AG09319 (cell line): ENCODE measurements at regions not wholly inside any gene's neighbourhood (a gene's known extent, or its start where the extent isn't known, plus 50 kb on each side); places are given as distances from the start of the nearest gene placed in this dataset.
"Not testable (repeated sequence)": the region's sequence is repeated elsewhere in the genome, so short reads cannot be mapped to it uniquely, and the experiment has no call there.

Experiments used
- DNase-seq: peaks from one replicate; pipeline ENCODE4 v3.0.0-alpha.2; 2010; ENCODE audit warnings: low read depth; ENCODE audit errors: extremely low read depth
- TF ChIP-seq, protein P1 (sequence below): IDR thresholded peaks from 2 replicates; pipeline ENCODE4 v1.5.1; 2011; ENCODE audit warnings: low read depth, mild to moderate bottlenecking, inconsistent platforms, low read length, moderate library complexity

DNA sequence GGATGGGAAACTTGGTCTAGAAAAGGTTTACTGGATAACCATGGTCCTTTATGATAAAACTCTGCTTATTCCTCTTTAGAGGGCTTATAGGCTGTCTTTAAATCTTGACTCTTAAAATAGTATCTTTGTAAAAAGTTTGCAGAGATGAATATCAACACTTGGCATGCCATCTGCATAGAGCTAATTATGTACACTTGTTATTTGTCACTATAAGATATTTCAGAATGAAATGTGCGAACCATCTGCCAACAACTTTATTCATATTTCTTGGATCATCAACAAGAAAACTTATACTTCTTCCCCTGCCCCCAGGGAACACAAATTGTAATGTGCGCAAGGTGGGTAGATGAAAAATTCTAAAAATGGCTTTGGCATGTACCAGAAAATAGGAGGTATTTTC is 653.0 kb upstream of the CHAC2 start:
- TF ChIP-seq, protein P1, sequence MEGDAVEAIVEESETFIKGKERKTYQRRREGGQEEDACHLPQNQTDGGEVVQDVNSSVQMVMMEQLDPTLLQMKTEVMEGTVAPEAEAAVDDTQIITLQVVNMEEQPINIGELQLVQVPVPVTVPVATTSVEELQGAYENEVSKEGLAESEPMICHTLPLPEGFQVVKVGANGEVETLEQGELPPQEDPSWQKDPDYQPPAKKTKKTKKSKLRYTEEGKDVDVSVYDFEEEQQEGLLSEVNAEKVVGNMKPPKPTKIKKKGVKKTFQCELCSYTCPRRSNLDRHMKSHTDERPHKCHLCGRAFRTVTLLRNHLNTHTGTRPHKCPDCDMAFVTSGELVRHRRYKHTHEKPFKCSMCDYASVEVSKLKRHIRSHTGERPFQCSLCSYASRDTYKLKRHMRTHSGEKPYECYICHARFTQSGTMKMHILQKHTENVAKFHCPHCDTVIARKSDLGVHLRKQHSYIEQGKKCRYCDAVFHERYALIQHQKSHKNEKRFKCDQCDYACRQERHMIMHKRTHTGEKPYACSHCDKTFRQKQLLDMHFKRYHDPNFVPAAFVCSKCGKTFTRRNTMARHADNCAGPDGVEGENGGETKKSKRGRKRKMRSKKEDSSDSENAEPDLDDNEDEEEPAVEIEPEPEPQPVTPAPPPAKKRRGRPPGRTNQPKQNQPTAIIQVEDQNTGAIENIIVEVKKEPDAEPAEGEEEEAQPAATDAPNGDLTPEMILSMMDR, result no peak
- no peak for DNase-seq

DNA sequence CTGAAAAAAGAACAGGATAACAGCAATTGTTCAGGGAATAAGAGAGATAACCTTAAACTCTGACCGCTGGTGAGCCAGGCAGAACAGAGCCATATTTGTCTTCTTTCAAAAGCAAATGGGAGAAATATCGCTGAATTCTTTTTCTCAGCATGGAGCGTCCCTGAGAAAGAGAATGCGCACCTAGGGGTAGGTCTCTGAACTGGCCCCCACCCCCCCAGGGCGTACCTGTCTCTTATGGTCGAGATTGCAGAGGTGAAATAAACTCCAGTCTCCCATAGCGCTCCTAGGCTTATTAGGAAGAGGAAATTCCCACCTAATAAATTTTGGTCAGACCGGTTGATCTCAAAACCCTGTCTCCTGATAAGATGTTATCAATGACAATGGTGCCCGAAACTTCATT is 655.2 kb upstream of the CHAC2 start:
- DNase-seq, result not testable (repeated sequence)

GRCh38 chr2:53111406-53111805 is 656.2 kb upstream of the CHAC2 start:
- no peak for DNase-seq
- TF ChIP-seq, protein P1, result no peak

- TF ChIP-seq, protein P1, result no peak
- DNase-seq, result no peak
Measured at GRCh38 chr2:53111004-53111403, 656.6 kb upstream of the CHAC2 start.

- TF ChIP-seq, protein P1, result no peak
Measured at GRCh38 chr2:53108246-53108645, 659.4 kb upstream of the CHAC2 start.

DNA sequence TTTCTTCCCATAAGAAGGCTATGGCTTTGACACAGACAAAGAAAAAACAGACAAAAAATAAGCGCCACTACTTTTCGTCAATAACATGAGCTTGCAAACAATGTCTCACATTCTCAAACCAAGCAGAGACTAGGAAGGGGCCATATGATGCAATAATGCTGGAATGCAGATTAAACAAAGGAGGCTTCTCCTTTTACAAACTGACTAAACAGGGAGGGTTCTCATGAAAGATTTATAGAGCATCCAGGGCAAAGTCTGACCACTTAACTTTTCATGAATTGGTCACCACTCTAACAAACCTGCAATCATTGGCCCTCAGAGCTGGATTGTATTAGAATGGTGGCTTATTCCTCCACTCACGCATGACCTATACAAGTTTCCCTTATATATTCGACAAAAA is 663.3 kb upstream of the CHAC2 start:
- DNase-seq, result no peak
- TF ChIP-seq, protein P1, result no peak

More at GRCh38 chr2:53108246-53108645, 659.4 kb upstream of the CHAC2 start:
- no peak for DNase-seq

DNA sequence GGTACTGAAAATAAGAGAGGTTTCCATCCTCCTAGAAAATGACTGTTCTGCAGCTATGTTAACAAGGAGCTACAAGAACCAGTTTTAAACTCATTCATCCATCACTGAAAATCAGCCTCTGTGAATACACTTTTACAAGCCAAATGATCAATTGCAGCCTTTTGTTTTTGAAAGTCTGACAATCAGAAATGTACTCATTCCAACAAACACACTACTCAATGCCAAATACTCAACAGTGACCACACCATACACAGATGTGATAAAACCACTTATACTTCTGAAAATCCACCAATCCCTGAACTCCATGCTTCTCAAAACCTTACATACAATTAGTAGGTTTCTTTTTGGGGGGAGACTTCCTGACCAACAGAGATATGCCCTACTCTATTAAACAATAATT is 663.9 kb upstream of the CHAC2 start:
- TF ChIP-seq, protein P1, result no peak

DNA sequence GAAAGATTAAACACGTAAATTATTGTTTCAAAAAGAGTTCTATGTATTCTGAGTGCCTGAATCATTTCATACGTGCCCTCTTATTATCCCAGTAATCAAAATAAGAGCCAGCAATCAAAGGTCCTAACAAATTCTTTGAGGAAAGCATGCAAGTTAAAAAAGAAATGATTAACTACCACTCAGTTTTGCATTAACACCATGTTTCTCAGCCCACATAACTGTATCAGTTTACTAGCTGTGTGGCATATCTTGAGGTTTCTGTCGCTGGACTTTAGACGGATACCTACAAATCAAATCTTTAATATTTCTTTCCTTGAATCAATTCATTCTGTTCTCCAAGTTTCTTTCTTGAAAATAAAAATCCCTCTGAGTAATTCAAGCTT is 668.9 kb upstream of the CHAC2 start:
- TF ChIP-seq, protein P1, result no peak
- no peak for DNase-seq

More for the DNA sequence above, 663.9 kb upstream of the CHAC2 start:
- DNase-seq, result no peak
